HCT116 (cell line): ENCODE measurements at regions not wholly inside any gene's neighbourhood (a gene's known extent, or its start where the extent isn't known, plus 50 kb on each side); places are given as distances from the start of the nearest gene placed in this dataset.

Experiments
- ATAC-seq: fragments of 200-7000 bp; cut with Tn5 transposase; 2 replicates; pipeline ENCODE4 v1.9.1; 2020; ENCODE audit warnings: mild to moderate bottlenecking, moderate library complexity
- BruUV-seq: library from RNA; stranded (reverse); fragments of 400-500 nt; replicated peaks from 2 replicates; lab custom pipeline; 2021; lab: Mats Ljungman, UMichigan
- CTCF ChIA-PET: fragments of 300-600 bp; sonication (Branson Sonifier 250); formaldehyde crosslinking; loops from one replicate; lab custom pipeline; 2021; ENCODE audit warnings: antibody characterized with exemption; lab: Charles Lee
- POLR2A ChIA-PET: fragments of 300-600, 350-600 bp; sonication (Branson Sonifier 250); formaldehyde crosslinking; loops from one replicate; lab custom pipeline; 2021; ENCODE audit warnings: antibody characterized with exemption; lab: Charles Lee
- RAD21 ChIA-PET, 2 experiments: fragments of 300-600 bp; sonication (Branson Sonifier 250); formaldehyde crosslinking; loops; one replicate each; lab custom pipeline; 2023; ENCODE audit warnings: low total read pairs in 2 of 2; ENCODE audit not compliant: uncharacterized antibody in 2 of 2, unreplicated experiment in 2 of 2, low non-redundant PET in 1 of 2; lab: Charles Lee
- DNase-seq: peaks from one replicate; pipeline ENCODE4 v3.0.0-alpha.2; 2010; ENCODE audit warnings: low read depth, low spot score
- H2AFZ ChIP-seq: fragments of 200-600 bp; shearing (Covaris generic), sonication (generic); 2 replicates; pipeline ENCODE4 v1.6.1; 2017; ENCODE audit warnings: low read depth, mixed run types, mixed read lengths, antibody characterized with exemption, low read length; ENCODE audit not compliant: poor library complexity, severe bottlenecking
- H3K27ac ChIP-seq: 2 replicates; pipeline ENCODE4 v1.5.1; 2012; ENCODE audit warnings: low read depth, low read length
- H3K27me3 ChIP-seq: fragments of 200-600 bp; sonication (generic); 2 replicates; pipeline ENCODE4 v1.6.1; 2016; ENCODE audit warnings: mixed run types, low read length, mixed read lengths; ENCODE audit not compliant: insufficient read depth
- H3K36me3 ChIP-seq, 2 experiments: fragments of 200-500 bp in 1 of 2; fragments of 200-600 bp in 1 of 2; sonication (Bioruptor generic) in 1 of 2; sonication (generic) in 1 of 2; 2 replicates each; pipeline versions ENCODE4 v1.5.1 to v1.6.1; 2014 to 2016; ENCODE audit warnings: low read length in 2 of 2, inconsistent platforms in 1 of 2, mixed read lengths in 1 of 2, mixed run types in 1 of 2; ENCODE audit not compliant: insufficient read depth in 2 of 2, control insufficient read depth in 1 of 2
- H3K4me1 ChIP-seq, 2 experiments: fragments of 200-600 bp in 1 of 2; sonication (generic) in 1 of 2; 2 replicates each; pipeline versions ENCODE4 v1.5.1 to v1.6.1; 2012 to 2017; ENCODE audit warnings: low read length in 2 of 2, inconsistent platforms in 1 of 2, mild to moderate bottlenecking in 1 of 2, mixed read lengths in 1 of 2, mixed run types in 1 of 2, moderate library complexity in 1 of 2; ENCODE audit not compliant: insufficient read depth in 2 of 2, control insufficient read depth in 1 of 2
- H3K4me2 ChIP-seq: fragments of 200-600 bp; sonication (generic); 2 replicates; pipeline ENCODE4 v1.6.1; 2017; ENCODE audit warnings: mixed run types, low read length, mixed read lengths
- H3K4me3 ChIP-seq, 2 experiments: fragments of 200-600 bp in 1 of 2; sonication (generic) in 1 of 2; replicated peaks in 1 of 2; 2 replicates each; pipeline ENCODE4 v1.5.1; 2011 to 2016; ENCODE audit warnings: low read length in 2 of 2, control low read depth in 1 of 2, low read depth in 1 of 2, mild to moderate bottlenecking in 1 of 2, mixed read lengths in 1 of 2, mixed run types in 1 of 2
- H3K79me2 ChIP-seq: fragments of 200-600 bp; sonication (generic); 2 replicates; pipeline ENCODE4 v1.6.1; 2017; ENCODE audit warnings: mild to moderate bottlenecking, mixed run types, low read length, moderate library complexity, mixed read lengths; ENCODE audit not compliant: insufficient read depth
- H3K9ac ChIP-seq: fragments of 200-600 bp; sonication (generic); 2 replicates; pipeline ENCODE4 v1.6.1; 2016; ENCODE audit warnings: low read length, mixed read lengths
- H3K9me2 ChIP-seq: fragments of 200-600 bp; sonication (generic), shearing (Covaris generic); 2 replicates; pipeline ENCODE4 v1.6.1; 2017; ENCODE audit warnings: mixed run types, mild to moderate bottlenecking, moderate library complexity; ENCODE audit not compliant: insufficient read depth
- H3K9me3 ChIP-seq, 2 experiments: fragments of 200-500 bp in 1 of 2; fragments of 200-600 bp in 1 of 2; sonication (Bioruptor generic) in 1 of 2; sonication (generic) in 1 of 2; 2 replicates each; pipeline ENCODE4 v1.6.1; 2014 to 2017; ENCODE audit warnings: low read length in 2 of 2, mixed read lengths in 2 of 2, inconsistent platforms in 1 of 2, low read depth in 1 of 2, mild to moderate bottlenecking in 1 of 2, mixed run types in 1 of 2, moderate library complexity in 1 of 2; ENCODE audit not compliant: control insufficient read depth in 1 of 2, insufficient read depth in 1 of 2
- H4K20me1 ChIP-seq: fragments of 200-600 bp; sonication (generic), shearing (Covaris generic); 2 replicates; pipeline ENCODE4 v1.6.1; 2017; ENCODE audit warnings: mixed run types, mild to moderate bottlenecking, moderate library complexity; ENCODE audit not compliant: insufficient read depth
- CBX3 ChIP-seq: IDR thresholded peaks from 2 replicates; pipeline ENCODE4 v1.6.1; 2012; ENCODE audit warnings: low read depth
- CEBPB ChIP-seq: IDR thresholded peaks from 2 replicates; pipeline ENCODE4 v1.6.1; 2012; ENCODE audit warnings: low read depth
- ELF1 ChIP-seq: IDR thresholded peaks from 2 replicates; pipeline ENCODE4 v1.6.1; 2012; ENCODE audit warnings: low read depth, borderline replicate concordance
- EZH2phosphoT487 ChIP-seq: fragments of 200-600 bp; IDR thresholded peaks from 2 replicates; pipeline ENCODE4 v1.6.1; 2018; ENCODE audit warnings: antibody characterized with exemption, borderline replicate concordance
- JUND ChIP-seq: IDR thresholded peaks from 2 replicates; pipeline ENCODE4 v1.6.1; 2012
- POLR2A ChIP-seq: IDR thresholded peaks from 2 replicates; pipeline ENCODE4 v1.7.0; 2011; ENCODE audit warnings: borderline replicate concordance; ENCODE audit not compliant: insufficient read depth, insufficient read length; ENCODE audit errors: extremely low read depth
- POLR2AphosphoS5 ChIP-seq: IDR thresholded peaks from 2 replicates; pipeline ENCODE4 v1.6.1; 2011; ENCODE audit warnings: mild to moderate bottlenecking, low read depth, low read length, moderate library complexity
- RAD21 ChIP-seq: IDR thresholded peaks from 2 replicates; pipeline ENCODE4 v1.6.1; 2012; ENCODE audit warnings: low read depth, mild to moderate bottlenecking
- SIN3A ChIP-seq: IDR thresholded peaks from 2 replicates; pipeline ENCODE4 v1.6.1; 2012; ENCODE audit warnings: low read depth
- TCF7L2 ChIP-seq: IDR thresholded peaks from 2 replicates; pipeline ENCODE4 v1.7.0; 2011; ENCODE audit warnings: borderline replicate concordance, inconsistent platforms; ENCODE audit not compliant: insufficient read depth, insufficient read length; ENCODE audit errors: extremely low read depth
- YY1 ChIP-seq: IDR thresholded peaks from 2 replicates; pipeline ENCODE4 v1.6.1; 2011; ENCODE audit warnings: low read length, low read depth, moderate library complexity, mild to moderate bottlenecking; ENCODE audit not compliant: insufficient replicate concordance; ENCODE audit errors: extremely low read depth
- ZBTB33 ChIP-seq: IDR thresholded peaks from 2 replicates; pipeline ENCODE4 v1.6.1; 2011; ENCODE audit warnings: mild to moderate bottlenecking, low read length, moderate library complexity; ENCODE audit not compliant: insufficient replicate concordance; ENCODE audit errors: extremely low read depth
- ZFX ChIP-seq: fragments of 450-650 bp; IDR thresholded peaks from 2 replicates; pipeline ENCODE4 v1.6.1; 2017
- ZNF274 ChIP-seq: fragments of 200-500 bp; sonication (Bioruptor generic); IDR thresholded peaks from 2 replicates; pipeline ENCODE4 v1.6.1; 2014; ENCODE audit warnings: mild to moderate bottlenecking, low read depth, low read length, inconsistent platforms
- intact Hi-C: fragments of 100-400 bp; cut with micrococcal nuclease; formaldehyde crosslinking; loops from 2 replicates; pipeline ENCODE4 v1.10.0; 2022
- TF ChIP-seq, protein P1 (sequence below): IDR thresholded peaks from 2 replicates; pipeline ENCODE4 v1.6.1; 2012
- TF ChIP-seq, protein P2 (sequence below): IDR thresholded peaks from 2 replicates; pipeline ENCODE4 v1.6.1; 2012
- TF ChIP-seq, protein P3 (sequence below): IDR thresholded peaks from 2 replicates; pipeline ENCODE4 v1.6.1; 2012; ENCODE audit warnings: low read depth
- TF ChIP-seq, protein P4 (sequence below), 3 experiments: fragments of 200-600 bp in 1 of 3; sonication (generic) in 1 of 3; IDR thresholded peaks in 2 of 3; conservative IDR thresholded peaks in 1 of 3; 2 replicates each; pipeline ENCODE4 v1.5.1; 2012 to 2017; ENCODE audit warnings: low read depth in 2 of 3, low read length in 2 of 3, antibody characterized with exemption in 1 of 3, borderline replicate concordance in 1 of 3, control low read depth in 1 of 3, mild to moderate bottlenecking in 1 of 3, mixed read lengths in 1 of 3, mixed run types in 1 of 3, moderate library complexity in 1 of 3; ENCODE audit not compliant: insufficient read depth in 1 of 3

- CTCF ChIA-PET: no interaction called here
- TF ChIP-seq EZH2phosphoT487 (no peak), SIN3A (no peak), ZBTB33 (no peak), POLR2AphosphoS5 (no peak), ZFX (no peak), ZNF274 (no peak), CEBPB (no peak), RAD21 (no peak), YY1 (no peak), CBX3 (no peak), POLR2A (no peak), JUND (no peak), ELF1 (no peak), TCF7L2 (no peak)
- TF ChIP-seq, protein P1, sequence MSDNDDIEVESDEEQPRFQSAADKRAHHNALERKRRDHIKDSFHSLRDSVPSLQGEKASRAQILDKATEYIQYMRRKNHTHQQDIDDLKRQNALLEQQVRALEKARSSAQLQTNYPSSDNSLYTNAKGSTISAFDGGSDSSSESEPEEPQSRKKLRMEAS: no peak
- TF ChIP-seq, protein P2, sequence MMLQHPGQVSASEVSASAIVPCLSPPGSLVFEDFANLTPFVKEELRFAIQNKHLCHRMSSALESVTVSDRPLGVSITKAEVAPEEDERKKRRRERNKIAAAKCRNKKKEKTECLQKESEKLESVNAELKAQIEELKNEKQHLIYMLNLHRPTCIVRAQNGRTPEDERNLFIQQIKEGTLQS: no peak
- TF ChIP-seq, protein P3, sequence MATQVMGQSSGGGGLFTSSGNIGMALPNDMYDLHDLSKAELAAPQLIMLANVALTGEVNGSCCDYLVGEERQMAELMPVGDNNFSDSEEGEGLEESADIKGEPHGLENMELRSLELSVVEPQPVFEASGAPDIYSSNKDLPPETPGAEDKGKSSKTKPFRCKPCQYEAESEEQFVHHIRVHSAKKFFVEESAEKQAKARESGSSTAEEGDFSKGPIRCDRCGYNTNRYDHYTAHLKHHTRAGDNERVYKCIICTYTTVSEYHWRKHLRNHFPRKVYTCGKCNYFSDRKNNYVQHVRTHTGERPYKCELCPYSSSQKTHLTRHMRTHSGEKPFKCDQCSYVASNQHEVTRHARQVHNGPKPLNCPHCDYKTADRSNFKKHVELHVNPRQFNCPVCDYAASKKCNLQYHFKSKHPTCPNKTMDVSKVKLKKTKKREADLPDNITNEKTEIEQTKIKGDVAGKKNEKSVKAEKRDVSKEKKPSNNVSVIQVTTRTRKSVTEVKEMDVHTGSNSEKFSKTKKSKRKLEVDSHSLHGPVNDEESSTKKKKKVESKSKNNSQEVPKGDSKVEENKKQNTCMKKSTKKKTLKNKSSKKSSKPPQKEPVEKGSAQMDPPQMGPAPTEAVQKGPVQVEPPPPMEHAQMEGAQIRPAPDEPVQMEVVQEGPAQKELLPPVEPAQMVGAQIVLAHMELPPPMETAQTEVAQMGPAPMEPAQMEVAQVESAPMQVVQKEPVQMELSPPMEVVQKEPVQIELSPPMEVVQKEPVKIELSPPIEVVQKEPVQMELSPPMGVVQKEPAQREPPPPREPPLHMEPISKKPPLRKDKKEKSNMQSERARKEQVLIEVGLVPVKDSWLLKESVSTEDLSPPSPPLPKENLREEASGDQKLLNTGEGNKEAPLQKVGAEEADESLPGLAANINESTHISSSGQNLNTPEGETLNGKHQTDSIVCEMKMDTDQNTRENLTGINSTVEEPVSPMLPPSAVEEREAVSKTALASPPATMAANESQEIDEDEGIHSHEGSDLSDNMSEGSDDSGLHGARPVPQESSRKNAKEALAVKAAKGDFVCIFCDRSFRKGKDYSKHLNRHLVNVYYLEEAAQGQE: no peak
- TF ChIP-seq, protein P4, sequence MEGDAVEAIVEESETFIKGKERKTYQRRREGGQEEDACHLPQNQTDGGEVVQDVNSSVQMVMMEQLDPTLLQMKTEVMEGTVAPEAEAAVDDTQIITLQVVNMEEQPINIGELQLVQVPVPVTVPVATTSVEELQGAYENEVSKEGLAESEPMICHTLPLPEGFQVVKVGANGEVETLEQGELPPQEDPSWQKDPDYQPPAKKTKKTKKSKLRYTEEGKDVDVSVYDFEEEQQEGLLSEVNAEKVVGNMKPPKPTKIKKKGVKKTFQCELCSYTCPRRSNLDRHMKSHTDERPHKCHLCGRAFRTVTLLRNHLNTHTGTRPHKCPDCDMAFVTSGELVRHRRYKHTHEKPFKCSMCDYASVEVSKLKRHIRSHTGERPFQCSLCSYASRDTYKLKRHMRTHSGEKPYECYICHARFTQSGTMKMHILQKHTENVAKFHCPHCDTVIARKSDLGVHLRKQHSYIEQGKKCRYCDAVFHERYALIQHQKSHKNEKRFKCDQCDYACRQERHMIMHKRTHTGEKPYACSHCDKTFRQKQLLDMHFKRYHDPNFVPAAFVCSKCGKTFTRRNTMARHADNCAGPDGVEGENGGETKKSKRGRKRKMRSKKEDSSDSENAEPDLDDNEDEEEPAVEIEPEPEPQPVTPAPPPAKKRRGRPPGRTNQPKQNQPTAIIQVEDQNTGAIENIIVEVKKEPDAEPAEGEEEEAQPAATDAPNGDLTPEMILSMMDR (IDR thresholded peaks at IDR 0.05 in 2 of 3, conservative IDR thresholded peaks at IDR 0.05 in 1 of 3; ENCODE audit: borderline replicate concordance in 1 of 3, insufficient read depth in 1 of 3, low read depth in 2 of 3, low read length in 2 of 3): no peak
- TF ChIP-seq, all 23 proteins: peak for 0
- Histone ChIP-seq H3K9me3 (peaks cover 0 to 5% of the 10 kb centered on the region in 2 experiments; a peak in 2 of 4 replicates), H4K20me1 (no peaks in the 10 kb centered on the region), H3K9ac (no peak overlapping the region), H3K79me2 (no peaks in the 10 kb centered on the region), H3K4me2 (no peak overlapping the region), H3K27me3 (no peaks in the 10 kb centered on the region), H3K4me3 (no peak overlapping the region), H3K9me2 (no peaks in the 10 kb centered on the region), H3K4me1 (no peaks in the 10 kb centered on the region), H3K27ac (no peak overlapping the region), H2AFZ (no peak overlapping the region), H3K36me3 (no peaks in the 10 kb centered on the region)
- intact Hi-C loops: no loop called here
- DNase-seq (no peak), ATAC-seq (no peak)
- POLR2A ChIA-PET: no interaction called here
- BruUV-seq: no TSS peak
- RAD21 ChIA-PET: no interaction called here
Measured at GRCh38 chr11:91717169-91717568, 507.4 kb upstream of the FAT3 start.
